BJ (cell line): ENCODE measurements at regions not wholly inside any gene's neighbourhood (a gene's known extent, or its start where the extent isn't known, plus 50 kb on each side); places are given as distances from the start of the nearest gene placed in this dataset. TPM values are rescaled to one million over a fixed set of nuclear protein-coding genes. Genes with fewer than 3 reads are reported as not detected.

ENCODE experiments used
- small RNA-seq: library from RNA; depleted of rRNA; stranded (forward); fragments of <200 nt; gene quantifications from one replicate; pipeline ENCODE3, GENCODE V24; 2012; ENCODE audit warnings: low replicate concordance, low read depth; ENCODE audit not compliant: insufficient read length

Small RNAs in the stretch of these regions (small RNA-seq; reads per million reads assigned to genes)
- gene AC009518.3, result not detected
